ENCODE measurements at regions not wholly inside any gene's neighbourhood (a gene's known extent, or its start where the extent isn't known, plus 50 kb on each side); places are given as distances from the start of the nearest gene placed in this dataset.

- Histone ChIP-seq H3K4me3 (no peak overlapping the region), H3K36me3 (no peaks in the 10 kb centered on the region), H3K27me3 (no peaks in the 10 kb centered on the region), H3K27ac (replicated peaks in 1 of 4) (no peak overlapping the region), H3K4me1 (no peaks in the 10 kb centered on the region), H3K9me3 (no peaks in the 10 kb centered on the region)
- WGBS: 74% methylated on average over 4 of the region's 4 CpGs
- TF ChIP-seq POLR2A (IDR thresholded peaks at IDR 0.05; ENCODE audit: low read depth) (no peak), POLR2AphosphoS5 (IDR thresholded peaks at IDR 0.05) (no peak), EP300 (IDR thresholded peaks at IDR 0.05) (no peak), CTCF (IDR thresholded peaks at IDR 0.05) (no peak)
- intact Hi-C loops (cut with DNase I): no loop called here
- no peak for DNase-seq (ENCODE audit: extremely low spot score)
Measured at GRCh38 chr11:105224482-105225253, 85.1 kb upstream of the CARD18 start.

GRCh38 chr11:105220121-105220520, 80.6 kb upstream of the CARD18 start:
- no peak for DNase-seq (ENCODE audit: extremely low spot score)
- Histone ChIP-seq H3K4me3 (no peak overlapping the region), H3K4me1 (no peaks in the 10 kb centered on the region), H3K36me3 (no peaks in the 10 kb centered on the region), H3K27me3 (no peaks in the 10 kb centered on the region), H3K9me3 (no peaks in the 10 kb centered on the region), H3K27ac (replicated peaks in 1 of 4) (no peak overlapping the region)
- 77% methylated on average over 5 of the region's 5 CpGs for WGBS
- intact Hi-C loops (cut with DNase I): no loop called here
- TF ChIP-seq EP300 (IDR thresholded peaks at IDR 0.05) (no peak), CTCF (IDR thresholded peaks at IDR 0.05) (no peak), POLR2AphosphoS5 (IDR thresholded peaks at IDR 0.05) (no peak), POLR2A (IDR thresholded peaks at IDR 0.05; ENCODE audit: low read depth) (no peak)

- Histone ChIP-seq H3K27ac (replicated peaks in 1 of 4) (no peak overlapping the region), H3K27me3 (no peaks in the 10 kb centered on the region), H3K4me1 (no peaks in the 10 kb centered on the region), H3K36me3 (no peaks in the 10 kb centered on the region), H3K4me3 (no peak overlapping the region), H3K9me3 (no peaks in the 10 kb centered on the region)
- DNase-seq (ENCODE audit: extremely low spot score): no peak
- WGBS: 93% methylated on average over 7 of the region's 7 CpGs
- no peak for TF ChIP-seq EP300 (IDR thresholded peaks at IDR 0.05)
- intact Hi-C loops (cut with DNase I): no loop called here
Measured at GRCh38 chr11:105219670-105220069, 80.1 kb upstream of the CARD18 start.

GRCh38 chr11:105219269-105219668, 79.7 kb upstream of the CARD18 start:
- WGBS: over 99% methylated on average over 10 of the region's 10 CpGs
- no peak for DNase-seq (ENCODE audit: extremely low spot score)
- Histone ChIP-seq H3K4me3 (no peak overlapping the region), H3K27me3 (no peaks in the 10 kb centered on the region), H3K9me3 (no peaks in the 10 kb centered on the region), H3K27ac (replicated peaks in 1 of 4) (no peak overlapping the region), H3K36me3 (no peaks in the 10 kb centered on the region), H3K4me1 (no peaks in the 10 kb centered on the region)
- TF ChIP-seq POLR2AphosphoS5 (IDR thresholded peaks at IDR 0.05): no peak
- no peak for TF ChIP-seq EP300 (IDR thresholded peaks at IDR 0.05)
- no peak for TF ChIP-seq CTCF (IDR thresholded peaks at IDR 0.05)
- no peak for TF ChIP-seq POLR2A (IDR thresholded peaks at IDR 0.05; ENCODE audit: low read depth)
- intact Hi-C loops (cut with DNase I): no loop called here

GRCh38 chr11:105215528-105215927, 76.0 kb upstream of the CARD18 start:
- Histone ChIP-seq H3K36me3 (no peaks in the 10 kb centered on the region), H3K4me1 (no peaks in the 10 kb centered on the region), H3K9me3 (no peaks in the 10 kb centered on the region), H3K4me3 (no peak overlapping the region), H3K27ac (replicated peaks in 1 of 4) (no peak overlapping the region), H3K27me3 (no peaks in the 10 kb centered on the region)
- DNase-seq (ENCODE audit: extremely low spot score): no peak
- WGBS: 100% methylated on average over 1 of the region's 1 CpG
- no peak for TF ChIP-seq POLR2AphosphoS5 (IDR thresholded peaks at IDR 0.05)
- TF ChIP-seq POLR2A (IDR thresholded peaks at IDR 0.05; ENCODE audit: low read depth): no peak
- TF ChIP-seq EP300 (IDR thresholded peaks at IDR 0.05): no peak
- no peak for TF ChIP-seq CTCF (IDR thresholded peaks at IDR 0.05)
- intact Hi-C loops (cut with DNase I): no loop called here

Measured in esophagus muscularis mucosa (tissue), 4 donors.